NCI-H748 treated with DMSO at 0.1 percent for 48 hours (cell line): ENCODE measurements at regions not wholly inside any gene's neighbourhood (a gene's known extent, or its start where the extent isn't known, plus 50 kb on each side); places are given as distances from the start of the nearest gene placed in this dataset.

Source experiments
- DNase-seq: peaks from one replicate; lab custom pipeline; 2025; lab: John Stamatoyannopoulos, UW

GRCh38 chr14:99065551-99065950 is 206.4 kb downstream of the BCL11B start:
- no peak for DNase-seq

- no peak for DNase-seq
Measured at GRCh38 chr14:99066378-99066777, 205.6 kb downstream of the BCL11B start.

GRCh38 chr14:99067141-99067920 is 204.7 kb downstream of the BCL11B start:
- no peak for DNase-seq

- no peak for DNase-seq
Measured at GRCh38 chr14:99067927-99068326, 204.1 kb downstream of the BCL11B start.

- no peak for DNase-seq
Measured at GRCh38 chr14:99069946-99070345, 202.1 kb downstream of the BCL11B start.

GRCh38 chr14:99072433-99072832 is 199.6 kb downstream of the BCL11B start:
- no peak for DNase-seq

DNA sequence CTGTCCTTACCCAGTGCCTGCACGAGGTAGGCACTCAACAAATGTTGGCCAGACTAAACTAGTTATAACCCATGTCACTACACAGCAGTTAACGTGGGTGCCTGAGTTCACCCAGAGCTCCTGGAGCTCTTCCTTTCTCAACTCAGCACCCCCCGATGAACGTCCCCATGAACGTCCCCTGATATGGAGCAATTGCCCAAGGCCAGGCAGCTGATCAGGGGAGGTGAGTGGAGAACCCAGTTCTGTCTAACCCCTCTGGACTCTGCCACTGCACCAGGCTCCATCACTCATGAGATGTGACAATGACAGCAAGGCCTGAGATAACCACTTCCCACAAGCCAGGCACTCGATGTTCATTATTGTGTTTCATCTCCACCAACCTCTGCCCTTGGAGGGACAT is 199.0 kb downstream of the BCL11B start:
- no peak for DNase-seq

DNA sequence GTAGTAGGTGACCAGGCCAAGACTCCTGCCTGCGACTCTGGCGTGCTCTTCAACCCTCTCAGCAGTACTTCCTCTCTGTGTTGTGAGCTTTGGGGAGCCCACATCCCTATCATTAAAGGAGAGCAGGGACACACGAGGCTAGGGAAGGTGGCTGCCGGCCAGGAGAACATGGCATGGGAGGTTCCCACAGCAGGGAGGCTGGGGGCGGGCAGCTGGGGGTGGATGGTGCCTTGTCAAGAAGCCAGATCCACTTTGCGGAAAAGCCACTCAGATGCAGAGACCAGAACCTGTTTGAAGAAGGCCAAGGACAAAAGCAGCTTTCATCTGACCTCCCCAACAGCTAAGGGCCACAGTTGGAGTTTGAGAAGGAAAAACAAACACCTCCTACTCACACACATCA is 198.6 kb downstream of the BCL11B start:
- DNase-seq: no peak

DNA sequence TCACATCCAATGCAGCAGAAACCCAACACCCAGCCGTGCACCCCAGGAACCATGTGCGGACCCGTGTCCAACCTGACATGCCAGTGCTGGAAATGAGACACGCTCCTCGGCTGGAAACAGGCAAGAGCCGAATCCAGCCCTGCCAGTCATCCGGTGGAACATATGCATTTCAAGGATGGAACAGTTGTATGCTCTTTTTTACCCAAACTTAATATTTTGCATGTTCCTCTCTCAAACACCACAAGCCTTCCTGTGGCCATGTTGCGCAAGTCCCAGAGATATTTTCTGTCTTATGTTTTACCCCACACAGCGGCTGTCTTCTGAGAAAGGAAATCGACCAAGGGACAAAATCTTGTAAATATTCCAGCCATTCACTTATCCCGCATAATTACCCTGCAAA is 196.9 kb downstream of the BCL11B start:
- DNase-seq: no peak

DNA sequence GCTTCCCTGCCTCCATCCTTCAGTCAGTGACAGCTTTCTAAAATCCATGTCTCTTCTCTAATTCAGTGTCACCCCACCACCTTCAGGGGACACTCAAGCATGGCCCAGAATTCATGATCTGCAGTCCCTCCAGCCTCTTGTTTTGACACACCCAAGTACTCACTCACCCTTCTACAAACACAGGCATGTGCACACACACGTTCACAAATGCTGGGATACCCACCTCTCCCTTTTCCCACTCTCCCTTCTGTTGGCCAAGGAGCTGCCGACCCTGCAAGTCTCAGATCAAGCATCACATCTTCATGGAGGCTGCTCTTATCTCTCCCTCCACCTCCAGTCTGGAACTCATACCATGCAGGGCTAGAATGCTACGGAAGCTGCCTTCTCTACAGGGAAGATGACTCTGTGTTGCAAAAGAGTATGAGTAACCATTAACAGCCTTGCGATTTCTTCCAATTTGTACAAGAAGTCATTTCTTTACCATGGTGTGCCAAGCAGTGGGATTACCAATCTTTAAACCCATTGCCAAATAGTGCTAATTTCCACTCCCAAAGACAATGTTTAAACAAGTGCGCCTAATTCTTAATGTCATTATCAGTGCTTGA is 196.1 kb downstream of the BCL11B start:
- DNase-seq: no peak

DNA sequence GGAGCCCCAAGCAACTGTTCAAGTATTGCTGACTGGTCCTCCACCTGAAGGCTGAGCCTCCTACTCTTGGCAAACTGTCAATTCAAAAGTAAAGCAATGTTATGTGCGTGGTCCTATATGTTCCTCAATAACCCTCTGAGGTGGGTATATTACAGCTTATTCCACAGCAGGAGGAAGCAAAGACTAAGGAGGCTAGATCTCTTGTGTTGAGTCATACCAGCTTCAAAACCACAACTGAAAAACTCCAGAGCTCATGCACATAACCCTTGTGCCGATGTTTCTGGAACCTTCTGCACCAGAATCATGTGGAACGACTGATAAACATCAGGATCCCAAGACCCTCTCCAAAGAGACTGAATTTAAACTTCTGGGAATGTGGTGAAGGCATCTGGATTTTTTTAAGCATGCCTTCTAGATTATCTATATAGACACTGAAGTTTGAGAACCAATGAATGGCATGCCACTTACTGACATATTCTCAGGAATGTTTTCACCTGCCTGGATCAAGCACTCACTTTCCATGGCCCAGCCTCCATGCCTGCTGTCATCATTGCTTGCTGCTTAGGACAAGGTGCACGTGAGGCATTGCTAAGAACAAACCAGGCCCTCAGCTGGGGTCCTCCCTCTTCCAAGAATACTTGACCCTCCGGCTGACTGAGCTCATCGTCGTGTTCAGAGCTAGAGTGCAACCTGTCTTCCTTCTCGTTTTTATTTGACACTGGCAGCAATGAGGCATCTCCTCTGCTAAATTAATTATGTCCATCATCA is 194.7 kb downstream of the BCL11B start:
- no peak for DNase-seq

GRCh38 chr14:99077844-99078236 is 194.2 kb downstream of the BCL11B start:
- DNase-seq: no peak

DNA sequence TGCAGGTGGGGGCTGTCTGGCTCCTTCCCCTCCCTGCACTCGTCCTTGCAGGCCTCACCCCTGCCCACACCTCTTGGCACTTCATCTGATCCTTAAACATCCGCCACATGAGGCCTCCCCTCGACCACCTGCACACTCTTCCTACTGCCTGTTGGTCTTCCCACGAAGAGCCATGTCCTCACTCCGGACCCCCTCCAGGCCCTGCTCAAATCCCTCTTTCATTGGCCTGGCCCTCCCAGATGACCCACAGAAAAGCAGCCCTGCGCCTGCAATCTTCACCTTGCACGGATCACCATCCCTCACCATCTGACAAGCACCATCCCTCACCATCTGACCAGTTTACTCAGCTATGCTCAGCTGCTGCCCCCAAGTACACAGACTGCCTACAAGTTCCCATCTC is 193.6 kb downstream of the BCL11B start:
- no peak for DNase-seq

- no peak for DNase-seq
Measured at GRCh38 chr14:99079061-99079727, 192.8 kb downstream of the BCL11B start.

GRCh38 chr14:99080306-99080705 is 191.7 kb downstream of the BCL11B start:
- no peak for DNase-seq

GRCh38 chr14:99081156-99081765 is 190.7 kb downstream of the BCL11B start:
- DNase-seq: no peak

DNA sequence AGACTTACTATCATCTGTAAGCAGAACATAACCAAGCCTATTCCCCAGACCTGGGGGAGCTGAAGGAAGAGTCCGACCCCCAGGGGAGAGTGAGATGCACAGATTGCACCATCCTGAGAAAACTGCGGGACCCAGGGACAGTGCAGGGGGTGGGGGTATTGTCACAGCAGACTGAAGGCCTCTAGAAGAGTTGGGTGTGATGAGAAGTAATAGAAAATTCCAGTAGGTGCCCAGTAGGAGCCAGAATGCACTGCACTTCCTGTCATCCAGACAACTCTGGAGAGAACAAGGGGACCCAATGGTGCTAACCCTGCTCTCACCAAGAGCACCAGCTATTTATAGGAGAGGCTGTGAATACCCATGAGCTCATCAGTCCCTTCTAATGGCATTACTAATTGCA is 190.1 kb downstream of the BCL11B start:
- DNase-seq: no peak

- no peak for DNase-seq
Measured at GRCh38 chr14:99093532-99094517, 178.2 kb downstream of the BCL11B start.

DNA sequence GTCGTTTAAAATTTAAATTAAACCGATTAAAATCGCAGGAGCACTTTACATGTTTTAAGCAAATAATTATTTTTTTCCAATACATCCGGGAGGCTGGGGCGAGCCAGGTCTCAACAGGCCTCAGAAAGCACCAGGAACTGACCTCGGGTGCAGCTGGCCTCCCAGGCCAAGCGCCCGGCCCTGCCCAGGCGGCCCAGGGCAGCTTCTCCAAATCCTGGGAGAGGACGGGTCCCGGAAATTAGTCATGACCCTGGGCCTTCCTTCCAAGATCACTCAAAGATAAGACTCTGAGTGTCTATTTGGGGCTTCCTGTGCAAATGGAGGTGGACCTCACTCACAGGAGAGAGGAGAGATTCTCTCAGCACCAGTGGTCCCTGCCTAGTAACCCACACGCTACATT is 177.1 kb downstream of the BCL11B start:
- no peak for DNase-seq

DNA sequence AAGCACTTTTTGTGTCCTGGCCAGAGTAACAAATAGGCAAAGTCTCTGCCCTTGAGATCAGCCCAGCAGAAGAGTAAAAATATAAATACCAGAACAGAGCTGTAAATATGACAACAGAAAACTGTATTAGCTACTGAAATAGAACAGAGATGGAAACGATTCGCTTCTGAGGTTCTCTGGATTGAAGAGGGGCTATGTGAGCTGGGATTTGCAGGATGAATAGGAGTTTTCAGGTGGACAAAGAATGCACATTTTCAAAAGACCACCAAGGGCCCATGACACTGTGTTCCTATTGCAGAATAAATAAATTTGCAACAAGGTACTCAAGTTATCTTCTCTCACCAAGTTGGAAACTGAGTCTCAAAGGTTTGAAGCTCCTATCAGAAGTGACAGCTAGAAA is 176.6 kb downstream of the BCL11B start:
- DNase-seq: no peak

GRCh38 chr14:99098199-99098598 is 173.8 kb downstream of the BCL11B start:
- no peak for DNase-seq
